CD14-positive monocyte (primary cell): ENCODE measurements at regions not wholly inside any gene's neighbourhood (a gene's known extent, or its start where the extent isn't known, plus 50 kb on each side); places are given as distances from the start of the nearest gene placed in this dataset.

Experiments used
- DNase-seq, 3 donors: peaks; one replicate each; pipeline ENCODE4 v3.0.0-alpha.2; 2011 to 2022
- H2AFZ ChIP-seq: 2 replicates; pipeline ENCODE4 v1.6.0; 2012; ENCODE audit warnings: mild to moderate bottlenecking, low read depth, low read length, inconsistent platforms; ENCODE audit not compliant: insufficient read depth, poor library complexity, severe bottlenecking
- H3K27ac ChIP-seq, 2 donors: 1 replicate in 1 of 2; 2 replicates in 1 of 2; pipeline ENCODE4 v1.5.1; 2012 to 2013; ENCODE audit warnings: low read length in 2 of 2, control low read depth in 1 of 2, inconsistent platforms in 1 of 2, low read depth in 1 of 2, mild to moderate bottlenecking in 1 of 2
- H3K27me3 ChIP-seq, 2 donors: one replicate each; pipeline versions ENCODE4 v1.6.0 to v1.6.1; 2011 to 2013; ENCODE audit warnings: low read length in 2 of 2; ENCODE audit not compliant: control insufficient read depth in 2 of 2, insufficient read depth in 2 of 2
- H3K36me3 ChIP-seq, 2 donors: replicated peaks in 1 of 2; 1 replicate in 1 of 2; 2 replicates in 1 of 2; pipeline versions ENCODE4 v1.5.1 to v1.6.1; 2012 to 2013; ENCODE audit warnings: low read length in 2 of 2, control low read depth in 1 of 2, inconsistent platforms in 1 of 2, mild to moderate bottlenecking in 1 of 2; ENCODE audit not compliant: insufficient read depth in 2 of 2, control insufficient read depth in 1 of 2
- H3K4me1 ChIP-seq, 2 donors: 1 replicate in 1 of 2; 2 replicates in 1 of 2; pipeline versions ENCODE4 v1.5.1 to v1.6.1; 2012 to 2013; ENCODE audit warnings: low read length in 2 of 2, control low read depth in 1 of 2, inconsistent platforms in 1 of 2, mild to moderate bottlenecking in 1 of 2, moderate library complexity in 1 of 2; ENCODE audit not compliant: insufficient read depth in 2 of 2, control insufficient read depth in 1 of 2
- H3K4me2 ChIP-seq: replicated peaks from 2 replicates; pipeline ENCODE3; 2012; ENCODE audit warnings: low read length, moderate library complexity, mild to moderate bottlenecking; ENCODE audit not compliant: poor library complexity, severe bottlenecking; ENCODE audit errors: extremely low read depth
- H3K4me3 ChIP-seq, 3 experiments: fragments of 200-600 bp in 1 of 3; sonication (generic) in 1 of 3; replicated peaks in 1 of 3; 1 replicate in 2 of 3; 2 replicates in 1 of 3; pipeline ENCODE4 v1.5.1; 2011 to 2013; ENCODE audit warnings: low read length in 3 of 3, mild to moderate bottlenecking in 3 of 3, control low read depth in 2 of 3, low read depth in 2 of 3, inconsistent platforms in 1 of 3, moderate library complexity in 1 of 3
- H3K79me2 ChIP-seq: 2 replicates; pipeline ENCODE4 v1.6.0; 2012; ENCODE audit warnings: mild to moderate bottlenecking, control low read depth, inconsistent platforms, low read length, moderate library complexity; ENCODE audit not compliant: insufficient read depth
- H3K9ac ChIP-seq: 2 replicates; pipeline ENCODE4 v1.6.0; 2017; ENCODE audit warnings: low read length, mild to moderate bottlenecking; ENCODE audit not compliant: insufficient read depth, poor library complexity, severe bottlenecking
- H3K9me3 ChIP-seq, 2 donors: replicated peaks in 1 of 2; 1 replicate in 1 of 2; 2 replicates in 1 of 2; pipeline versions ENCODE4 v1.5.1 to v1.6.1; 2012 to 2013; ENCODE audit warnings: low read length in 2 of 2, control low read depth in 1 of 2; ENCODE audit not compliant: control insufficient read depth in 1 of 2, insufficient read depth in 1 of 2
- H4K20me1 ChIP-seq: 2 replicates; pipeline ENCODE4 v1.6.0; 2012; ENCODE audit warnings: mild to moderate bottlenecking, low read length, control low read depth, moderate library complexity; ENCODE audit not compliant: insufficient read depth
- H3K27ac Mint-ChIP-seq, 7 donors: one replicate each; pipeline ENCODE4 v1.8.0; 2020; ENCODE audit warnings: mild to moderate bottlenecking in 7 of 7, mixed read lengths in 7 of 7, moderate library complexity in 6 of 7, inconsistent platforms in 2 of 7
- H3K27me3 Mint-ChIP-seq, 3 donors: one replicate each; pipeline ENCODE4 v1.8.0; 2021 to 2022; ENCODE audit warnings: low read depth in 3 of 3, mild to moderate bottlenecking in 3 of 3, mixed read lengths in 3 of 3, moderate library complexity in 3 of 3, inconsistent platforms in 1 of 3
- H3K36me3 Mint-ChIP-seq, 2 donors: one replicate each; pipeline ENCODE4 v1.8.0; 2020; ENCODE audit warnings: mixed read lengths in 2 of 2, inconsistent platforms in 1 of 2, mild to moderate bottlenecking in 1 of 2
- H3K4me1 Mint-ChIP-seq: one replicate; pipeline ENCODE4 v1.8.0; 2020; ENCODE audit warnings: mild to moderate bottlenecking, mixed read lengths
- H3K4me3 Mint-ChIP-seq, 2 donors: one replicate each; pipeline ENCODE4 v1.8.0; 2020; ENCODE audit warnings: mild to moderate bottlenecking in 2 of 2, mixed read lengths in 2 of 2, moderate library complexity in 1 of 2
- H3K9me3 Mint-ChIP-seq, 7 donors: one replicate each; pipeline ENCODE4 v1.8.0; 2020 to 2022; ENCODE audit warnings: mixed read lengths in 7 of 7, mild to moderate bottlenecking in 6 of 7, moderate library complexity in 6 of 7, inconsistent platforms in 2 of 7
- WGBS: methylation state at CpG from one replicate; pipeline ENCODE4 v1.1.5; 2013; ENCODE audit warnings: missing lambda C conversion rate; ENCODE audit not compliant: insufficient coverage; 5-methylcytosine and 5-hydroxymethylcytosine counted together
- intact Hi-C, 2 donors: fragments of 100-400 bp; cut with micrococcal nuclease; formaldehyde crosslinking; loops; one replicate each; pipeline versions ENCODE4 v1.15.0 to v1.15.1; 2023
- TF ChIP-seq, protein P1 (sequence below): fragments of 200-600 bp; IDR thresholded peaks from one replicate; pipeline ENCODE4 v1.8.0; 2022; ENCODE audit warnings: antibody characterized with exemption, mild to moderate bottlenecking

DNA sequence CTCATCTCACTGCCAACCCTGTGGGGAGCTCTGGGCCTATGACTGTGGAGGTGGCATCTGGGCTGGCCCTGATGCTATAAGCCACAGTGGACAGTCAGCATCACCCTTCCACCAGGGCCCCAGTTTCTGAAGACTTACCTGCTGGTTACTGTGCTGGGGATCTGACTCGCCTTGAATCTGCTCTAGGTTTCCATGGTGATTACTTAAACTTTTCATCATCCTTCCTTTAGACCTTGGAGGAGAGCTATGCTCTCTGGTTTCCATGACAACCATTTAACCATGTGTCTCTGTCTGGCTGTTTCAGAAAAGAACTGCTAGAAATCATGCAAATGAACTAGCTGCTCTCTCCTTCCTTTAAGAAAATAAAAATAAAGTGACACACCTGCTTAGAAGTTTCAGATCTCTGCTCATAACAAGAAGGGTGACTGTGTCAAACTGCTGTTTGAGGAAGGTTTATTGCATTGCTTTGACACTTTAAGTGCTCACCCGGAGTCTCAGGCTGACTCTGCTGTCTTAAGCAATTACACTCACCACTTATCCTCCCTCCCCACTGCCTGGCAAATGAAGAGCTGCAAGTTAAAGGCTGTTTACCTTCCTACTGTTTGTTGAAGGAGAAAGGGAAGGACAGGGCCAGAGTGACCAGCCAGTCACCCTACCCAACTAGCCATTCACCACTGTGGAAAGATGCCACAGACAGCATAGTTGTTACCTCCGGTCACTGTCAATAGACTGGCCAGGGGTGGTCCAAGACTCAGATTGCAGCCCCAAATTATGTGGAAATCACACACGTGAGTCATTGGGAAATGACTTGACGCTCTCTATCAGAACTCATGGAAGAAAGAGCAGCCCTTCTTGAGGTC, 87.6 kb downstream of the HSPH1 start:
- no peaks in the 10 kb centered on the region for H3K9me3 ChIP-seq
- intact Hi-C loops = no loop called here
- H2AFZ ChIP-seq = no peak overlapping the region
- H3K36me3 ChIP-seq = no peaks in the 10 kb centered on the region
- no peaks in the 10 kb centered on the region for H4K20me1 ChIP-seq
- no peaks in the 10 kb centered on the region for H3K36me3 Mint-ChIP-seq
- DNase-seq = no peak
- no peak overlapping the region for H3K27ac ChIP-seq
- 69% methylated on average over 4 of the region's 5 CpGs for WGBS
- no peak overlapping the region for H3K4me2 ChIP-seq
- no peaks in the 10 kb centered on the region for H3K4me1 ChIP-seq
- no peak overlapping the region for H3K27ac Mint-ChIP-seq
- peaks cover 0 to 9% (median 1%) of the 10 kb centered on the region in 7 donors for H3K9me3 Mint-ChIP-seq
- peaks cover 2 to 11% (median 8%) of the 10 kb centered on the region in 3 donors for H3K27me3 Mint-ChIP-seq
- H3K4me3 Mint-ChIP-seq = no peak overlapping the region
- TF ChIP-seq, protein P1, sequence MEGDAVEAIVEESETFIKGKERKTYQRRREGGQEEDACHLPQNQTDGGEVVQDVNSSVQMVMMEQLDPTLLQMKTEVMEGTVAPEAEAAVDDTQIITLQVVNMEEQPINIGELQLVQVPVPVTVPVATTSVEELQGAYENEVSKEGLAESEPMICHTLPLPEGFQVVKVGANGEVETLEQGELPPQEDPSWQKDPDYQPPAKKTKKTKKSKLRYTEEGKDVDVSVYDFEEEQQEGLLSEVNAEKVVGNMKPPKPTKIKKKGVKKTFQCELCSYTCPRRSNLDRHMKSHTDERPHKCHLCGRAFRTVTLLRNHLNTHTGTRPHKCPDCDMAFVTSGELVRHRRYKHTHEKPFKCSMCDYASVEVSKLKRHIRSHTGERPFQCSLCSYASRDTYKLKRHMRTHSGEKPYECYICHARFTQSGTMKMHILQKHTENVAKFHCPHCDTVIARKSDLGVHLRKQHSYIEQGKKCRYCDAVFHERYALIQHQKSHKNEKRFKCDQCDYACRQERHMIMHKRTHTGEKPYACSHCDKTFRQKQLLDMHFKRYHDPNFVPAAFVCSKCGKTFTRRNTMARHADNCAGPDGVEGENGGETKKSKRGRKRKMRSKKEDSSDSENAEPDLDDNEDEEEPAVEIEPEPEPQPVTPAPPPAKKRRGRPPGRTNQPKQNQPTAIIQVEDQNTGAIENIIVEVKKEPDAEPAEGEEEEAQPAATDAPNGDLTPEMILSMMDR = no peak
- no peak overlapping the region for H3K9ac ChIP-seq
- peaks cover 2% of the 10 kb centered on the region for H3K4me1 Mint-ChIP-seq
- H3K4me3 ChIP-seq = no peak overlapping the region
- no peaks in the 10 kb centered on the region for H3K79me2 ChIP-seq
- H3K27me3 ChIP-seq = no peaks in the 10 kb centered on the region

DNA sequence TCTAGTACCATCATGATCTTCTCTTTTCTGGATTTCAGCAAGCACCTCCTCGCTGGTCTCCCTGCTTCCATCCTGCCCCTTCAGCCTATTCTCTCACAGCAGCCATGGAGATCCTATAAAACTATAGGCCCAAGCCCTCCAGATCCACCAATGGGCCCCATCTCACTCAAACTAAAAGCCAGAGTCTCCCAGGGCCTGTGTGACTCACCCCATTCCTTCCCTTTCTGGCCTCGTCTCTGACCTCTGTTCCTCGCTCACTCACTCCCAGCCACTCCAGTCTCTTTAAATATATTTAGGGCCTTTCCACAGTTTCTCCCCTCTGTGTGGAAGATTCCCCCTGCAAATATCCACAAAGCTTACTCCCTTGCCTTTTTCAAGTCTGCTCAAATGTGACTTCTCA, 89.7 kb downstream of the HSPH1 start:
- DNase-seq = no peak
- H3K9me3 Mint-ChIP-seq = peaks cover 0 to 3% (median 1%) of the 10 kb centered on the region in 7 donors

More for the DNA sequence above, 89.7 kb downstream of the HSPH1 start:
- no peaks in the 10 kb centered on the region for H3K4me1 ChIP-seq
- no peak overlapping the region for H3K4me2 ChIP-seq
- Mint-ChIP-seq H3K27me3 (peaks cover 5 to 12% (median 8%) of the 10 kb centered on the region in 3 donors), H3K36me3 (no peaks in the 10 kb centered on the region), H3K4me3 (no peak overlapping the region), H3K4me1 (peaks cover 2% of the 10 kb centered on the region), H3K27ac (no peak overlapping the region)
- WGBS = 92% methylated on average over 2 of the region's 3 CpGs
- H3K36me3 ChIP-seq = no peaks in the 10 kb centered on the region
- H3K27ac ChIP-seq = no peak overlapping the region
- H3K4me3 ChIP-seq = no peak overlapping the region
- no peaks in the 10 kb centered on the region for H4K20me1 ChIP-seq
- TF ChIP-seq, protein P1 = no peak
- intact Hi-C loops = no loop called here
- H3K9me3 ChIP-seq = no peaks in the 10 kb centered on the region
- H3K9ac ChIP-seq = no peak overlapping the region
- no peak overlapping the region for H2AFZ ChIP-seq
- no peaks in the 10 kb centered on the region for H3K79me2 ChIP-seq
- no peaks in the 10 kb centered on the region for H3K27me3 ChIP-seq
